Stimulated activated CD4-positive, alpha-beta T cell treated with anti-CD3 and anti-CD28 coated beads, Interleukin-4, amount 100 ng/mL, for 1 hour (primary cell): ENCODE measurements at regions not wholly inside any gene's neighbourhood (a gene's known extent, or its start where the extent isn't known, plus 50 kb on each side); places are given as distances from the start of the nearest gene placed in this dataset.

Experiments
- DNase-seq: peaks from one replicate; pipeline ENCODE4 v3.0.0-alpha.2; 2020

GRCh38 chr21:19899645-19900044 lies 1098.6 kb upstream of the NCAM2 start:
- no peak for DNase-seq

GRCh38 chr21:19900149-19900548 lies 1098.1 kb upstream of the NCAM2 start:
- DNase-seq = no peak

GRCh38 chr21:19908390-19908789 lies 1089.8 kb upstream of the NCAM2 start:
- no peak for DNase-seq

GRCh38 chr21:19914028-19914427 lies 1084.2 kb upstream of the NCAM2 start:
- no peak for DNase-seq

GRCh38 chr21:19921211-19921610 lies 1077.0 kb upstream of the NCAM2 start:
- DNase-seq = no peak

GRCh38 chr21:19922122-19922521 lies 1076.1 kb upstream of the NCAM2 start:
- DNase-seq = no peak

- no peak for DNase-seq
Measured at GRCh38 chr21:19935467-19935866, 1062.7 kb upstream of the NCAM2 start.

- DNase-seq = no peak
Measured at GRCh38 chr21:19937619-19938018, 1060.6 kb upstream of the NCAM2 start.

GRCh38 chr21:19941626-19942025 lies 1056.6 kb upstream of the NCAM2 start:
- no peak for DNase-seq

- DNase-seq = no peak
Measured at GRCh38 chr21:19950347-19950746, 1047.9 kb upstream of the NCAM2 start.

GRCh38 chr21:19969156-19969555 lies 1029.1 kb upstream of the NCAM2 start:
- no peak for DNase-seq

- DNase-seq = no peak
Measured at GRCh38 chr21:19981938-19982337, 1016.3 kb upstream of the NCAM2 start.

- no peak for DNase-seq
Measured at GRCh38 chr21:19986396-19986795, 1011.8 kb upstream of the NCAM2 start.

GRCh38 chr21:19987671-19988070 lies 1010.5 kb upstream of the NCAM2 start:
- no peak for DNase-seq

GRCh38 chr21:19992540-19992939 lies 1005.7 kb upstream of the NCAM2 start:
- DNase-seq = no peak

- DNase-seq = no peak
Measured at GRCh38 chr21:19993268-19993667, 1004.9 kb upstream of the NCAM2 start.

GRCh38 chr21:19995253-19995652 lies 1003.0 kb upstream of the NCAM2 start:
- no peak for DNase-seq

GRCh38 chr21:19998453-19998852 lies 999.8 kb upstream of the NCAM2 start:
- no peak for DNase-seq

- no peak for DNase-seq
Measured at GRCh38 chr21:19999369-20000272, 998.6 kb upstream of the NCAM2 start.

GRCh38 chr21:20004367-20004766 lies 993.8 kb upstream of the NCAM2 start:
- DNase-seq = no peak

GRCh38 chr21:20010691-20011200 lies 987.5 kb upstream of the NCAM2 start:
- no peak for DNase-seq

GRCh38 chr21:20013851-20014250 lies 984.4 kb upstream of the NCAM2 start:
- no peak for DNase-seq

GRCh38 chr21:20016435-20017005 lies 981.7 kb upstream of the NCAM2 start:
- no peak for DNase-seq

GRCh38 chr21:20020026-20020425 lies 978.2 kb upstream of the NCAM2 start:
- DNase-seq = no peak
